ENCODE measurements at regions not wholly inside any gene's neighbourhood (a gene's known extent, or its start where the extent isn't known, plus 50 kb on each side); places are given as distances from the start of the nearest gene placed in this dataset.
"Not testable (repeated sequence)": the region's sequence is repeated elsewhere in the genome, so short reads cannot be mapped to it uniquely, and the experiment has no call there.

DNA sequence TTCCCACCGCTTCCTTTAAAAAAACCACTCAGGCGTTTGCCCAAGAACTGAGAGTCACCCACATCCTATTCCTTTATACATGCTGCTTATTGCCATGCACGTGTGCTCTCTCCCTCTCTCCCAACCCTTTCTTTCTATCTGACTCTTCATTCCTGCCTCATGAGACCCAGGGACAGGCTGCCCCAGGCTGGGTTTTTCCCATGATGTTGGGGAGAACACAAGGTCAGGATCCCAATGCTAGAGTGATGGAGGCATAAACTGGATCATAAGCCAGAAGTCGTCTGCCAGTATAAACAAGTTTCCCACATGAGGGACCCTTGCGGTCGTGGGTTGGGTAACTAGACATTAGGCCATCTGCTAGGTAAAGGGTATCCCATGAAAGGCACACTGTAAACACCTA is 64.9 kb downstream of the CD2 start:
- no peak for DNase-seq

GRCh38 chr1:116820369-116820768 is 66.1 kb downstream of the CD2 start:
- no peak for DNase-seq

- no peak for DNase-seq
Observed at GRCh38 chr1:116821763-116822162, 67.5 kb downstream of the CD2 start.

DNA sequence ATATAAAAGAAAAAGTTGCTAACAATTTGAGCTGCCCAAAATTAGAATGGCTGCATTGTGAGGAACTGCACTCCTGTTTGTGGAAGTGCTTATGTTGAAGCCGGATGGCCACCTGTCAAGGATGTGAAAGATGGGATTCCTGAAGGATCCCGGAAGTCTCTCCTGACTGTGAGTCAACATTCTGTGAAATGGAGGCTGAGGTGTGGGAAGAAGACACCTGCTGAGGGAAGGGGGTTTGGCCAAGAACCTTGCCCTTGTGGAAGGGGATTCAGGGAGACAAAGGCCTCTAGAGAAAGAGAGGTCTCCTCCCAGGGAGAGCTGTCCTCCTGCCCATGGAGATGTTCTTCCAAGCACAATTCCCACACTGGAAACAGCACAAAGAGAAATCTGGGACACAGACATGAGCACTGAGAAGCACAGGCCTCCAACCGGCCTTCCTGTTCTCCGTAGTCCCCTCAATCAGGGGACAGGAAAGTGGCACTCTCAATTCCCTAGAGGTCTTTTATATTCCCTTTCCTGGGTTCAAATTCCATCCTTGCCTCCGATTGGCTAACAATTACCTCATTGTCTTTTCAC is 70.5 kb downstream of the CD2 start:
- no peak for DNase-seq

- no peak for DNase-seq
Observed at GRCh38 chr1:116825207-116825719, 71.0 kb downstream of the CD2 start.

DNA sequence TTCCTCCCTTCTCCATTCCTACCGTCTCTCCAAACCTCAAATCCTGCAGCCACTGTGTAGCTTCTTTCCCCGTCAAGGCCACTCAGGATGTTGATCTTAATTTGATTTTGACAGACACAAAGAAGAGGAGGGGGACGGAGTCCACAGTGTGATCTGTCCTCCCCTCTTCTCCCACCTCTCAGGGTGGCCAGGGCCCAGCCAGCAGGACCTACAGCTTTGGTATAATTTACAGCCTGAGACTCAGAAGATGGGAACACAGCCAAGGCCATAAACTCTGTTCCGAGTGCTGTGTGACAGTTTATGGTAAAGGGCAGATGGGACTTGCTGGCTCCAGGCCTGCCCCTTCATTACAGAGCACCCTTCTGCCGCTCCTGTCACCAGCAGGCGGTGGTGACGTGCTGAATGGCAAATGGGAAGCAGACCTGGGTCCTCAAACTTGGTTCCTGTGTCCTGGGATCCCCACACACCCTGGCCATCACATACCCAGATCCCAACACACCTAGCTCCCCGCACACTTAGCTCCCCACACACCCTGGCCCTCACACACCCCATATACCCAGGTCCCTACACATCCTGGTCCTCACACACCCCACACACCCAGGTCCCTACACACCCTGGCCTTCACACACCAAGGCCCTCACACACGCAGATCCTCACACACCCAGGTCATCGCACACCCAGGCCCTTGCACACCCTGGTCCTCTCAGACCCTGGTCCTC is 71.6 kb downstream of the CD2 start:
- DNase-seq, result no peak

DNA sequence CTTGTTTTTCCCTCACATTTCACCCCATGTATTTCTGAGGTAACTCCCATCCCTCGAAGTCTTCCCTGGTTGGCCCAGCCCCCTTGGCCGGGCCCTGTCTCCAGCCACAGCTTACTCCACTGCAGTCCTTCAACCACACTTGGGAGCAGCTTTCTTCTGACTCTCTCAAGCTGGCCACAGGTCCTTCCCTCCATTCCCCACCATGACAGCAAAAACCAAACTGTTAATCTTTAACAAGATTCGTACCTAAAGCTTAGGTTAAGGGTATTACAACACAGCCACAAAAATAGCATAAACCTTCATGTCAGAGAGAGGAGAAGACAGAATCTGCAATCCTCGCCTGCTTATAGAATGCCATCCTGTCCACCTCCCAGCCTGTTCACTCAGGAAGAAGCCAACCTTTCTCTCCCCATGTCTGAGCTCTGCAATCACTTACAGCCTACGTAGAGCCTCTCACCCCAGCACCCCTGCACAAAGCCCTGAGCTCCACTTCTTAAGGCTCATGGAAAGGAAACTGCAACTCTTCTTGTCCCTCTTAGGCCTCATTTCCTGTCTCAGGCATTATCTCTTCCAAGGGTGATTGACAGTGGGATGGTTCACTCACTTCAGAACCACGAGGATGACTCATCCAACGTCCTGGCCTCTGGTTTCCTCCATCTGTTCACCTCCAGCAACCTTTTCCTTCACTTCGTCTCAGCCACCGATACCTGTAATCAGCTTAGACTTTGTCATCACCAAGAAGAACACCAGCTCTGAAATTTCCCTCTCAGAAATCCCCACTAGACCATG is 72.8 kb downstream of the CD2 start:
- peak; percentile 80 for DNase-seq

DNA sequence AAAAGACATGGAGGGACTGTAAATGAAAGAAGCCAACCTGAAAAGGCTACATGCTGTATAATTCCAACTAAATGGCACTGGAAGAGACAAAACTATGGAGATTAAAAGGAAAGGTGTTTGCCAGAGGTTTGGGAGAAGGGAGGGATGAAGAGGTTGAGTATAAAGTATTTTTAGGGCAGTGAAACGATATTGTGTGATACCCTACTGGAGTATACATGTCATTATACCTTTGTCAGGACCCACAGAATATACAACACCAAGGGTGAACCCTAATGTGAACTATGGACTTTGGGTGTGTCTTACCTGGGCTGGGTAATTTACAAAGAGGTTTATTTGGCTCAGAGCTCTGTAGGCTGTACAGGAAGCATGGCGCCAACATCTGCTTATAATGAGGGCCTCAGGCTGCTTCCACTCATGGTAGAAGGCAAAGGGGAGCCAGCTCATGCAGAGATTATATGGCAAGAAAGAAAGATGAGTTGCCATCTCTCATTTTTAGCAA is 73.4 kb downstream of the CD2 start:
- DNase-seq, result no peak

GRCh38 chr1:116832308-116832931 is 77.3 kb upstream of the PTGFRN start:
- DNase-seq, result no peak

DNA sequence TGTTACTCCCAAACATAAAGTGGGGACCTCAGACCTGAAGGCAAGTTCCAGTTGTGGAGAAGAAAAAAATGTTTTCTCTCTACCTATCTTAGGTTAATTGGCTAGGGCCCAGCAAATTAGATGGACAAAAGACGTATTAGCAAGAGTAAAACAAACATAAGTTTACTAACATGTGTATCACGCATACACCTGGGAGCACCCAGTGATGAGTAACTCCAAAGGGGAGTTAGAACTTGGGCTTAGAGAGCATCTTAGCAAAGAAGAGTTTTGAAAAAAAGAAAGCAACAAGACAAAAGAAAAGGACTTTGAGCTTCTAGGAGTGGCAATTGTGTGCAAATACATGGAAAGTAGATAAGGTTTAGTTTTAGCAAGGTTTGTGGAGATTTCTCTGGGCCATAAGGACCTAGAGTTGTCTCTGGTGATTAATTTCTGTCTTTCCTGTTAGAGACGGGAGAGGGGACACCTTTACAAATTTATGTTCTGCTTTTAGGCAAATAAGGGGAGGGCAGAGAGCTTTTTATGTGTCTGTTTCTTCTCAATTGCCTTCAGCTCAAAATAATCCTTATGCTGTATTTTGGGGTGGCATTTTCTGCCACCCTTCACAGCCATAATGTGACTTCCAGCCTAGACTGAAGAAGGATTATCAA is 76.7 kb upstream of the PTGFRN start:
- DNase-seq, result no peak

DNA sequence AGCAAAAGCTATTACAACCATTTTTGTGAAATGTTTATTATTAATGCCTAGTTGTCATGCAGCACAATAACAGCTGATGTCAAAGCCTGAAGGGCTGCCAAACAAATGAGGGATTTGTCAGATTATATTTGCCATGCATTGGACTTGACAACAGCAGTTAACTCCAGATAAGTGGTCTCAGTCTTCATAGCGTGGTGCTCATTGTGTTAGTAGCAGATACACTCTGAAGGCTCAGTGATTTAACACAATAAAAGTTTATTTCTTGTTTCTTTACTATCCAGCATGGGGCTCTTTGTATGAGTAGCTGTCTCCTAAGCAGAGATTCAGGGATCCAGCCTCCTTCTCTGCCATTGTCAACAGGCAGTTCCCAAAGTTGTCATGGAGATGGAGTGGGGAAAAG is 76.0 kb upstream of the PTGFRN start:
- DNase-seq, result no peak

DNA sequence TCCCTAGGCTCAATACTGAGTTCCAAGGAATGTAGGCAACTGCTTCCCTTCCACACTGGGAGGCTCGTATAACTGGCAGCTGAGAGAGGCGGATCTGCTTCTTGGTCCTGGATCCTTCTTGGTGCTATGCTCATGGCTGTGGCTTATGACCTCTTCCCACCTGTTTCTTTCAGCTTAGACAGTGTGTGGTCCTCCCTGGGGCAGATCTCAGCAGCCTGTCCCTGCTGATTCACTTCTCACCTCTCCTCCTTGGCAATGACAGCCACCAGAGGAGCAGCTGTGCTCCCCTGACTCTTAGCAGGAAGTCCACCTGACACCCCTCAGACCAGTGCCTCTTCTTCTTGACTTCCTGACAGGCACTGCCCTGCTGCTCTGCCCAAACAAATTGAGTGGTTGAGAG is 75.1 kb upstream of the PTGFRN start:
- no peak for DNase-seq

DNA sequence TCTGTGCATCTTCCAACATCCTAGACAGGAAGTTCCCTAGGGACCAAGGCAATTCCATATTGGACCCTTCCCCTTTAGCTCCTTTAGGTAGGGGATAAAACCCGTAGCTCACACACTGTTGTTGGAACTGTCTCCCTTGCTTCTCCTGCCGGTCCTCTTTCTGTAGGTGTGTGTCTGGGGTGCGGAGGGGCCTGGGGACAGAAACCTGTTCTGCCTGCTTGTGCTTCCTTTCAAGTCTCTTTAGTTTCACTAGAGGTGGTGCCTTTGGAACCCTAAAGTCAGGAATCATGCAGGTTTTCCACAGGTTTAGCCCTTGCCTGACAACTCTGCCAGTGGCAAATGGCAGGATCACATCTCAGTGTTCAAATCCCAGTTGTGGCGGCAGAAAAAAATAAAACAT is 74.6 kb upstream of the PTGFRN start:
- DNase-seq, result no peak

DNA sequence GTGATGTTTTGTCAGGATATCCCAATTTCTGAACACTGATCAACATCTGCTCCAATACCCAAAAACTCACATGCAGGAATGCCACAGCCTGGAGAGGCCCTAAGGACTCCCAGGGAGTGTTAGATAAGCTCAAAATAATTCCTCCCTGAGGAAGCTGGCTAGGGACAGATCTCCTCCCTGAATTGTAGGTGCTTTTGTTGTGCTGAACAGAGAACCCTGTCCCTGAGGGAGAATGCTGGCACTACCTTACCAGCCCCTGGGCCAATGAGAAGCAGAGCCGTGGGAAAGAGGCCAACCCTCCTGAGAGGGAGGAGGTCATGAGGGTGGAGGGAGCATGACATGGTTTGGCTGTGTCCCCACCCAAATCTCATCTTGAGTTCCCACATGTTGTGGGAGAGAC is 73.6 kb upstream of the PTGFRN start:
- no peak for DNase-seq

- DNase-seq, result no peak
Observed at GRCh38 chr1:116841569-116842344, 68.0 kb upstream of the PTGFRN start.

DNA sequence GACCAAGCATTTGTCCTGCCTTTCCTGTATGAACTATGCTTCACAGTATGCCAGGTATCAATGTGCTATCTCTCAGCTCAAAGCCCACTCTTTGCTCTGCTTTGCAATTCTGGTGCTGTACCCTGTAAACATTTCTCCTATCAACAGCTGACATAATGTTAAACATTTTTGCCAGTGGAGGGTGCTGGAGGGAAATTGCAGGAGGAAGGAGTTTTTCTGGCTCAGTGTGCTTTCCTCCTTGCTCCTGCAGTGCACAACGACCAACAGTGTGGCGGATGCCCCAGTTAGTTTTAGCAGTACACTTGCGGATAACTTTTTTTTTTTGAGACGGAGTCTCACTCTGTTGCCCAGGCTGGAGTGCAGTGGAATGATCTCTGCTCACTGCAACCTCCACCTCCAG is 67.1 kb upstream of the PTGFRN start:
- DNase-seq, result no peak

DNA sequence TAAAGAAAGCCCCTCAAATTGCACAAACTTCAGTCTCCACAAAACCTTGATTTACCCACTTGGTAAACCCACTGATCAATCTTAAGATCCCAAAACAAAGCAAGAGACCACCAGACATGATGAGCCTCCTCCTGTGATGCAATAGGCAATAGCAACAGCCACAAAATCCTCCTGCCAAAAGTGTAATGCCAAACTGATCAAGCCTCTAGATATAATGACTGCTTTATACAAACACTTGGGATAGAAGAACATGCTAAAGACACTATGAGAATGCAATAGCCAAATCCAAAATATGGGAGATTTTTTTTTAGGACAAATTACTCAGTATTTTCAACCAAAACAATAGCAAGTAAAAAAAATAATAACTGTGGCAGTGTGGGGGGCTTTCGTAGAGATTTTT is 64.9 kb upstream of the PTGFRN start:
- no peak for DNase-seq

DNA sequence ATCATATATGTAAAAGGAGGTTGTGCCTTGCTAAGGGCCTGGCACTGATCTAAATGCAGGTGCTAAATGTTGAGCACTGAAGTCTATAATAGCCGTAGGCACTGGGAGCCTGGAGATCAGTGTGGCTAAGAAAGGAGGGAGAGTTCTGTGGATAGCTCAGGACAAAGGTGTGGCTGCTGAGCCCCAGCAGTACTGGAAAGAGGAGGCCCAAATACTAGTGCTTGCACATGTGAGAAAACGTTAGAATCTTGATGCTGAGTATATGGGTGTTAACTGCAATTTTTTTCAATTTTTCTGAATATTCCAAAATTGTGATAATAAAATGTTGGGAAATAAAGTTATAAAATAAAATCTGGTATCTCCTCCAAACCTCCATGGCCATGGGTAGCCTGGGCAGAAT is 62.5 kb upstream of the PTGFRN start:
- DNase-seq, result no peak

DNA sequence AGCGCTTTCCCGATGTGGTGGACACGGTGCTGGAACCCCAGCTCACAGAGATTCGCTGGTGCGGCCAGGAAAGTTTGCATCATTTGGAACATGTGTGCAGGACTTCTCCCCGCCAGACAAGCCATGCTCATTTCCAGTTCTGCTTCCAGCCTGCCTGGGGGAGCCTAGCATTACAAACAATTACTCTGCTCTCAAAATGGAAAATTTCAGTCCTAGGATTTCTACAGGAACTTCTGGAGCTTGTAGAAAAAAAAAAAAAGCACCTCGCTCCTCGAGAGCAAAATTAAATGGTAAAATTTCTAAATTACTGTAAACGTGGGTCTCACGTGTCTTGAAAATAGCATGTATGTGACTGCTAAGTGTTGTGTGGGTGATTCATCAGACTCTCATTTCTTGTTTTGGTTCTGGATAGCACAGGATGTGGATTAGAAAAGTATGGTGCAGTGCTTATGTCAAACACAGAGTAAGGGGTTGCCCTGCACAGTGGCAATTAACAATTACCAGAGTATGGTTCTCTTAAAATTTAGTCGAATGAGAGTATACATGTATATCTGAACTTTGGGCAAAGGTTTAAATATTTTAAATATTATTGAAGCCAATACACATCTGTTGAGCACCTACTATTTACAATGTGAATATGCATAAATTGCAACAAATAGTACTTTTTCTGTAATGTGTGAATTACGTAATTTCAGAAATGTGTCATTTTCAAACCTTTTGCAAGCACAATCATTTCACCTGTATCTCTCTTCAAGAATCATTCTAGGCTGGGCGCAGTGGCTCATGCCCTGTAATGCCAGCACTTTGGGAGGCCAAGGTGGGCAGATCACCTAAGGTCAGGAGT is 61.8 kb upstream of the PTGFRN start:
- peak; percentile 16 for DNase-seq

- no peak for DNase-seq
Observed at GRCh38 chr1:116850436-116850835, 59.3 kb upstream of the PTGFRN start.

GRCh38 chr1:116851189-116851588 is 58.5 kb upstream of the PTGFRN start:
- DNase-seq, result not testable (repeated sequence)
